ENCODE measurements at regions not wholly inside any gene's neighbourhood (a gene's known extent, or its start where the extent isn't known, plus 50 kb on each side); places are given as distances from the start of the nearest gene placed in this dataset.
A peak's percentile ranks its signal among the peaks of the same experiment; 100 is the strongest.

DNA sequence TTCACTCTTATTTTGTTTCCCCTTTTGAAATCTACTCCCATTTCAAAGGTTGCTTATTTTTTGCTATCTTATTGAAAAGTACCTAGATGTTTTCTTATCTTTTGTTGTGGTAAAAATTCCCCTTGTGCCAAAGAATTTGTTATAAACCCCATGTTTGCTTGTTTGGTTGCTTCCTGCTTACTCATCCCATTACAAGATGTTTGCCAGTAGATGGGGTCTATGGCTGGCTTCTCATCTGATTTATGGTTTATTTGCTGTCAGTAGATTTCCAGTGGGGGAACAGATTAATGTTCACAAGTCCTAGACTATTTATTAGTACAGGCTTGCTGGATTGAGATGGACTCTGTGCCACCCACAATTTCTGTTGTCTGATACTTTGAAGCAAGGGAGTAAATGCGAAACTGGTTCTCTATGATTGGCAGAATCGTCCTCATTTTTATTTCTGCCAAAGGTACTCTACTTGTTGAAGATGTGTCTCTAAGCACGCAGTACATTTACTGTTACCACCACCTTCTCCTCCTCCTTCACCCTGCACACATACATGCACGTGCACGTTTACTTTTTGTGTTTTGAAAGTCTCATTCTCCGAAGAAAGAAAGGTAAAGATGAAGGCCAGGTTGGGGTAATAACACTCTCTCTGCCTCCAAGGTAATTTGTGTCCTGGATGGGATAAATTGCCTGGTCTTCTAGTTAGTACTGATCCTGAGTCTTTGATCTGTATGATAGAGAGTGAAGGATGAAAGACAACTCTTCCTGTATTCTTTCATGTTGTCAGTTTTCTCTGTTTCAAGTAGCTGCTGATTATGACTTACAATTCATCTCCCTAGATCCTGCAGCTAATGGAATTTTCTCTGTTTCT, 117.2 kb upstream of the ATP2B1 start (continued):
- TF ChIP-seq TARDBP (IDR thresholded peaks at IDR 0.05; ENCODE audit: borderline replicate concordance) (no peak), EP300 (IDR thresholded peaks at IDR 0.05; ENCODE audit: borderline replicate concordance in 1 of 2, control insufficient read depth in 1 of 2, low read depth in 2 of 2, low read length in 2 of 2) (peak in 1 of 2 experiments; percentile 61; a peak in 1 of 4 replicates), IKZF2 (IDR thresholded peaks at IDR 0.05) (peak; percentile 20 to 42; a peak in 1 of 4 replicates)
- TF ChIP-seq, protein P1, sequence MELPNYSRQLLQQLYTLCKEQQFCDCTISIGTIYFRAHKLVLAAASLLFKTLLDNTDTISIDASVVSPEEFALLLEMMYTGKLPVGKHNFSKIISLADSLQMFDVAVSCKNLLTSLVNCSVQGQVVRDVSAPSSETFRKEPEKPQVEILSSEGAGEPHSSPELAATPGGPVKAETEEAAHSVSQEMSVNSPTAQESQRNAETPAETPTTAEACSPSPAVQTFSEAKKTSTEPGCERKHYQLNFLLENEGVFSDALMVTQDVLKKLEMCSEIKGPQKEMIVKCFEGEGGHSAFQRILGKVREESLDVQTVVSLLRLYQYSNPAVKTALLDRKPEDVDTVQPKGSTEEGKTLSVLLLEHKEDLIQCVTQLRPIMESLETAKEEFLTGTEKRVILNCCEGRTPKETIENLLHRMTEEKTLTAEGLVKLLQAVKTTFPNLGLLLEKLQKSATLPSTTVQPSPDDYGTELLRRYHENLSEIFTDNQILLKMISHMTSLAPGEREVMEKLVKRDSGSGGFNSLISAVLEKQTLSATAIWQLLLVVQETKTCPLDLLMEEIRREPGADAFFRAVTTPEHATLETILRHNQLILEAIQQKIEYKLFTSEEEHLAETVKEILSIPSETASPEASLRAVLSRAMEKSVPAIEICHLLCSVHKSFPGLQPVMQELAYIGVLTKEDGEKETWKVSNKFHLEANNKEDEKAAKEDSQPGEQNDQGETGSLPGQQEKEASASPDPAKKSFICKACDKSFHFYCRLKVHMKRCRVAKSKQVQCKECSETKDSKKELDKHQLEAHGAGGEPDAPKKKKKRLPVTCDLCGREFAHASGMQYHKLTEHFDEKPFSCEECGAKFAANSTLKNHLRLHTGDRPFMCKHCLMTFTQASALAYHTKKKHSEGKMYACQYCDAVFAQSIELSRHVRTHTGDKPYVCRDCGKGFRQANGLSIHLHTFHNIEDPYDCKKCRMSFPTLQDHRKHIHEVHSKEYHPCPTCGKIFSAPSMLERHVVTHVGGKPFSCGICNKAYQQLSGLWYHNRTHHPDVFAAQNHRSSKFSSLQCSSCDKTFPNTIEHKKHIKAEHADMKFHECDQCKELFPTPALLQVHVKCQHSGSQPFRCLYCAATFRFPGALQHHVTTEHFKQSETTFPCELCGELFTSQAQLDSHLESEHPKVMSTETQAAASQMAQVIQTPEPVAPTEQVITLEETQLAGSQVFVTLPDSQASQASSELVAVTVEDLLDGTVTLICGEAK (IDR thresholded peaks at IDR 0.05; ENCODE audit: borderline replicate concordance): no peak
- TF ChIP-seq, protein P2, sequence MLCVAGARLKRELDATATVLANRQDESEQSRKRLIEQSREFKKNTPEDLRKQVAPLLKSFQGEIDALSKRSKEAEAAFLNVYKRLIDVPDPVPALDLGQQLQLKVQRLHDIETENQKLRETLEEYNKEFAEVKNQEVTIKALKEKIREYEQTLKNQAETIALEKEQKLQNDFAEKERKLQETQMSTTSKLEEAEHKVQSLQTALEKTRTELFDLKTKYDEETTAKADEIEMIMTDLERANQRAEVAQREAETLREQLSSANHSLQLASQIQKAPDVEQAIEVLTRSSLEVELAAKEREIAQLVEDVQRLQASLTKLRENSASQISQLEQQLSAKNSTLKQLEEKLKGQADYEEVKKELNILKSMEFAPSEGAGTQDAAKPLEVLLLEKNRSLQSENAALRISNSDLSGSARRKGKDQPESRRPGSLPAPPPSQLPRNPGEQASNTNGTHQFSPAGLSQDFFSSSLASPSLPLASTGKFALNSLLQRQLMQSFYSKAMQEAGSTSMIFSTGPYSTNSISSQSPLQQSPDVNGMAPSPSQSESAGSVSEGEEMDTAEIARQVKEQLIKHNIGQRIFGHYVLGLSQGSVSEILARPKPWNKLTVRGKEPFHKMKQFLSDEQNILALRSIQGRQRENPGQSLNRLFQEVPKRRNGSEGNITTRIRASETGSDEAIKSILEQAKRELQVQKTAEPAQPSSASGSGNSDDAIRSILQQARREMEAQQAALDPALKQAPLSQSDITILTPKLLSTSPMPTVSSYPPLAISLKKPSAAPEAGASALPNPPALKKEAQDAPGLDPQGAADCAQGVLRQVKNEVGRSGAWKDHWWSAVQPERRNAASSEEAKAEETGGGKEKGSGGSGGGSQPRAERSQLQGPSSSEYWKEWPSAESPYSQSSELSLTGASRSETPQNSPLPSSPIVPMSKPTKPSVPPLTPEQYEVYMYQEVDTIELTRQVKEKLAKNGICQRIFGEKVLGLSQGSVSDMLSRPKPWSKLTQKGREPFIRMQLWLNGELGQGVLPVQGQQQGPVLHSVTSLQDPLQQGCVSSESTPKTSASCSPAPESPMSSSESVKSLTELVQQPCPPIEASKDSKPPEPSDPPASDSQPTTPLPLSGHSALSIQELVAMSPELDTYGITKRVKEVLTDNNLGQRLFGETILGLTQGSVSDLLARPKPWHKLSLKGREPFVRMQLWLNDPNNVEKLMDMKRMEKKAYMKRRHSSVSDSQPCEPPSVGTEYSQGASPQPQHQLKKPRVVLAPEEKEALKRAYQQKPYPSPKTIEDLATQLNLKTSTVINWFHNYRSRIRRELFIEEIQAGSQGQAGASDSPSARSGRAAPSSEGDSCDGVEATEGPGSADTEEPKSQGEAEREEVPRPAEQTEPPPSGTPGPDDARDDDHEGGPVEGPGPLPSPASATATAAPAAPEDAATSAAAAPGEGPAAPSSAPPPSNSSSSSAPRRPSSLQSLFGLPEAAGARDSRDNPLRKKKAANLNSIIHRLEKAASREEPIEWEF (IDR thresholded peaks at IDR 0.05; ENCODE audit: insufficient replicate concordance, low read depth, low read length): no peak

Measured in GM12878 (cell line).